ENCODE measurements at regions not wholly inside any gene's neighbourhood (a gene's known extent, or its start where the extent isn't known, plus 50 kb on each side); places are given as distances from the start of the nearest gene placed in this dataset.

GRCh38 chr10:123582084-123582989, 83.8 kb upstream of the GPR26 start:
- TF ChIP-seq, protein P1, sequence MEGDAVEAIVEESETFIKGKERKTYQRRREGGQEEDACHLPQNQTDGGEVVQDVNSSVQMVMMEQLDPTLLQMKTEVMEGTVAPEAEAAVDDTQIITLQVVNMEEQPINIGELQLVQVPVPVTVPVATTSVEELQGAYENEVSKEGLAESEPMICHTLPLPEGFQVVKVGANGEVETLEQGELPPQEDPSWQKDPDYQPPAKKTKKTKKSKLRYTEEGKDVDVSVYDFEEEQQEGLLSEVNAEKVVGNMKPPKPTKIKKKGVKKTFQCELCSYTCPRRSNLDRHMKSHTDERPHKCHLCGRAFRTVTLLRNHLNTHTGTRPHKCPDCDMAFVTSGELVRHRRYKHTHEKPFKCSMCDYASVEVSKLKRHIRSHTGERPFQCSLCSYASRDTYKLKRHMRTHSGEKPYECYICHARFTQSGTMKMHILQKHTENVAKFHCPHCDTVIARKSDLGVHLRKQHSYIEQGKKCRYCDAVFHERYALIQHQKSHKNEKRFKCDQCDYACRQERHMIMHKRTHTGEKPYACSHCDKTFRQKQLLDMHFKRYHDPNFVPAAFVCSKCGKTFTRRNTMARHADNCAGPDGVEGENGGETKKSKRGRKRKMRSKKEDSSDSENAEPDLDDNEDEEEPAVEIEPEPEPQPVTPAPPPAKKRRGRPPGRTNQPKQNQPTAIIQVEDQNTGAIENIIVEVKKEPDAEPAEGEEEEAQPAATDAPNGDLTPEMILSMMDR (IDR thresholded peaks at IDR 0.05): peak; percentile 85
- WGBS (ENCODE audit: insufficient coverage): 16% methylated on average over 5 of the region's 6 CpGs
- peaks cover 0 to 2% (median 0%) of the 10 kb centered on the region in 7 donors for H3K9me3 Mint-ChIP-seq
- H3K27me3 Mint-ChIP-seq (ENCODE audit: low read depth in 3 of 3): peaks cover 28 to 45% (median 40%) of the 10 kb centered on the region in 3 donors
- no peak overlapping the region for H2AFZ ChIP-seq (ENCODE audit: insufficient read depth, low read depth, low read length, poor library complexity, severe bottlenecking)
- no peaks in the 10 kb centered on the region for H3K79me2 ChIP-seq (ENCODE audit: insufficient read depth, low read length)
- H3K27ac Mint-ChIP-seq: no peak overlapping the region
- no peak overlapping the region for H3K4me3 Mint-ChIP-seq
- H3K9ac ChIP-seq (ENCODE audit: insufficient read depth, low read length, poor library complexity, severe bottlenecking): no peak overlapping the region
- peaks cover 3 to 25% of the 10 kb centered on the region in 2 donors for H3K27me3 ChIP-seq (ENCODE audit: control insufficient read depth in 2 of 2, insufficient read depth in 2 of 2, low read length in 2 of 2)
- H4K20me1 ChIP-seq (ENCODE audit: insufficient read depth, low read length): no peaks in the 10 kb centered on the region
- intact Hi-C loops (cut with micrococcal nuclease): loop anchor here (2.0 to 5.0 kb wide), 3 partner anchors 385 to 820 kb away; no protein-coding TSS in a partner anchor
- no peak overlapping the region for H3K4me2 ChIP-seq (replicated peaks; ENCODE audit: extremely low read depth, low read length, poor library complexity, severe bottlenecking)
- no peaks in the 10 kb centered on the region for H3K4me1 Mint-ChIP-seq
- H3K36me3 ChIP-seq (replicated peaks in 1 of 2; ENCODE audit: control insufficient read depth in 1 of 2, insufficient read depth in 2 of 2, low read length in 2 of 2): no peaks in the 10 kb centered on the region
- H3K9me3 ChIP-seq (replicated peaks in 1 of 2; ENCODE audit: control insufficient read depth in 1 of 2, insufficient read depth in 1 of 2, low read length in 2 of 2): no peaks in the 10 kb centered on the region
- DNase-seq: peak; percentile 34 to 50 (median 47)
- no peak overlapping the region for H3K27ac ChIP-seq (ENCODE audit: low read depth in 1 of 2, low read length in 2 of 2)
- no peaks in the 10 kb centered on the region for H3K4me1 ChIP-seq (ENCODE audit: control insufficient read depth in 1 of 2, insufficient read depth in 2 of 2, low read length in 2 of 2)
- H3K36me3 Mint-ChIP-seq: no peaks in the 10 kb centered on the region
- H3K4me3 ChIP-seq (replicated peaks in 1 of 3; ENCODE audit: low read depth in 2 of 3, low read length in 3 of 3): no peak overlapping the region

- H3K27ac Mint-ChIP-seq: no peak overlapping the region
- H3K36me3 Mint-ChIP-seq: no peaks in the 10 kb centered on the region
- Histone ChIP-seq H3K27me3 (ENCODE audit: control insufficient read depth in 2 of 2, insufficient read depth in 2 of 2, low read length in 2 of 2) (peaks cover 3 to 25% of the 10 kb centered on the region in 2 donors), H4K20me1 (ENCODE audit: insufficient read depth, low read length) (no peaks in the 10 kb centered on the region), H3K9me3 (replicated peaks in 1 of 2; ENCODE audit: control insufficient read depth in 1 of 2, insufficient read depth in 1 of 2, low read length in 2 of 2) (no peaks in the 10 kb centered on the region), H3K79me2 (ENCODE audit: insufficient read depth, low read length) (no peaks in the 10 kb centered on the region), H3K27ac (ENCODE audit: low read depth in 1 of 2, low read length in 2 of 2) (no peak overlapping the region), H3K36me3 (replicated peaks in 1 of 2; ENCODE audit: control insufficient read depth in 1 of 2, insufficient read depth in 2 of 2, low read length in 2 of 2) (no peaks in the 10 kb centered on the region), H2AFZ (ENCODE audit: insufficient read depth, low read depth, low read length, poor library complexity, severe bottlenecking) (no peak overlapping the region), H3K4me2 (replicated peaks; ENCODE audit: extremely low read depth, low read length, poor library complexity, severe bottlenecking) (no peak overlapping the region), H3K4me1 (ENCODE audit: control insufficient read depth in 1 of 2, insufficient read depth in 2 of 2, low read length in 2 of 2) (no peaks in the 10 kb centered on the region), H3K4me3 (replicated peaks in 1 of 3; ENCODE audit: low read depth in 2 of 3, low read length in 3 of 3) (no peak overlapping the region), H3K9ac (ENCODE audit: insufficient read depth, low read length, poor library complexity, severe bottlenecking) (no peak overlapping the region)
- no peaks in the 10 kb centered on the region for H3K4me1 Mint-ChIP-seq
- intact Hi-C loops (cut with micrococcal nuclease): loop anchor here (2.0 to 5.0 kb wide), 3 partner anchors 383 to 818 kb away; no protein-coding TSS in a partner anchor
- peak; percentile 1 to 18 (median 12) for DNase-seq
- 23% methylated on average over 21 of the region's 24 CpGs for WGBS (ENCODE audit: insufficient coverage)
- no peaks in the 10 kb centered on the region for H3K9me3 Mint-ChIP-seq
- TF ChIP-seq, protein P1 (IDR thresholded peaks at IDR 0.05): peak; percentile 68
- H3K4me3 Mint-ChIP-seq: peak overlapping the region in 1 of 2 donors; percentile 49
- peaks cover 28 to 44% (median 42%) of the 10 kb centered on the region in 3 donors for H3K27me3 Mint-ChIP-seq (ENCODE audit: low read depth in 3 of 3)
These were observed 82.3 kb upstream of the GPR26 start for GRCh38 chr10:123583639-123584418.
